Hepatocyte (in vitro differentiated cells): ENCODE measurements at regions not wholly inside any gene's neighbourhood (a gene's known extent, or its start where the extent isn't known, plus 50 kb on each side); places are given as distances from the start of the nearest gene placed in this dataset.

Experiments
- DNase-seq: peaks from one replicate; pipeline ENCODE4 v3.0.0-alpha.2; 2016; ENCODE audit warnings: low spot score
- H2AFZ ChIP-seq: fragments of 200-600 bp; sonication (generic); 2 replicates; pipeline ENCODE4 v1.6.0; 2016; ENCODE audit warnings: antibody characterized with exemption, mild to moderate bottlenecking
- H3K27ac ChIP-seq: fragments of 200-600 bp; sonication (generic); 2 replicates; pipeline ENCODE4 v1.5.1; 2016; ENCODE audit warnings: mild to moderate bottlenecking
- H3K27me3 ChIP-seq: fragments of 200-600 bp; sonication (generic); 2 replicates; pipeline ENCODE4 v1.6.1; 2016
- H3K36me3 ChIP-seq: fragments of 200-600 bp; sonication (generic); replicated peaks from 2 replicates; pipeline ENCODE4 v1.5.1; 2016; ENCODE audit warnings: low read depth; ENCODE audit not compliant: insufficient read depth
- H3K4me1 ChIP-seq: fragments of 200-600 bp; sonication (generic); 2 replicates; pipeline ENCODE4 v1.5.1; 2016; ENCODE audit warnings: mild to moderate bottlenecking, moderate library complexity; ENCODE audit not compliant: insufficient read depth
- H3K4me2 ChIP-seq: fragments of 200-600 bp; sonication (generic); 2 replicates; pipeline ENCODE4 v1.6.0; 2016
- H3K4me3 ChIP-seq: fragments of 200-600 bp; sonication (generic); 2 replicates; pipeline ENCODE4 v1.5.1; 2016; ENCODE audit warnings: mild to moderate bottlenecking
- H3K79me2 ChIP-seq: fragments of 200-600 bp; sonication (generic); 2 replicates; pipeline ENCODE4 v1.6.0; 2017; ENCODE audit warnings: mild to moderate bottlenecking
- H3K9me2 ChIP-seq: fragments of 200-600 bp; sonication (generic); replicated peaks from 2 replicates; pipeline ENCODE4 v1.6.0; 2017; ENCODE audit warnings: mild to moderate bottlenecking; ENCODE audit not compliant: insufficient read depth
- H3K9me3 ChIP-seq: fragments of 200-600 bp; sonication (generic); 2 replicates; pipeline ENCODE4 v1.5.1; 2016; ENCODE audit warnings: low read depth, mild to moderate bottlenecking
- H4K20me1 ChIP-seq: fragments of 200-600 bp; sonication (generic); 2 replicates; pipeline ENCODE4 v1.6.0; 2016; ENCODE audit warnings: mild to moderate bottlenecking; ENCODE audit not compliant: insufficient read depth, poor library complexity, severe bottlenecking
- EZH2 ChIP-seq: fragments of 200-600 bp; sonication (generic); IDR thresholded peaks from 2 replicates; pipeline ENCODE4 v1.6.1; 2016; ENCODE audit warnings: antibody characterized with exemption, mild to moderate bottlenecking, borderline replicate concordance
- EZH2phosphoT487 ChIP-seq: fragments of 200-600 bp; sonication (generic); IDR thresholded peaks from one replicate; pipeline ENCODE4 v1.6.1; 2018; ENCODE audit warnings: antibody characterized with exemption, mild to moderate bottlenecking, low read depth, moderate library complexity; ENCODE audit not compliant: unreplicated experiment, severe bottlenecking
- WGBS: methylation state at CpG from one replicate; pipeline ENCODE4 v1.1.6; 2016; ENCODE audit warnings: low lambda C conversion rate; ENCODE audit errors: missing lambda C conversion rate; 5-methylcytosine and 5-hydroxymethylcytosine counted together
- TF ChIP-seq, protein P1 (sequence below): fragments of 200-600 bp; sonication (generic); IDR thresholded peaks from 2 replicates; pipeline ENCODE4 v1.5.1; 2016; ENCODE audit warnings: antibody characterized with exemption, mild to moderate bottlenecking; ENCODE audit not compliant: poor library complexity

DNA sequence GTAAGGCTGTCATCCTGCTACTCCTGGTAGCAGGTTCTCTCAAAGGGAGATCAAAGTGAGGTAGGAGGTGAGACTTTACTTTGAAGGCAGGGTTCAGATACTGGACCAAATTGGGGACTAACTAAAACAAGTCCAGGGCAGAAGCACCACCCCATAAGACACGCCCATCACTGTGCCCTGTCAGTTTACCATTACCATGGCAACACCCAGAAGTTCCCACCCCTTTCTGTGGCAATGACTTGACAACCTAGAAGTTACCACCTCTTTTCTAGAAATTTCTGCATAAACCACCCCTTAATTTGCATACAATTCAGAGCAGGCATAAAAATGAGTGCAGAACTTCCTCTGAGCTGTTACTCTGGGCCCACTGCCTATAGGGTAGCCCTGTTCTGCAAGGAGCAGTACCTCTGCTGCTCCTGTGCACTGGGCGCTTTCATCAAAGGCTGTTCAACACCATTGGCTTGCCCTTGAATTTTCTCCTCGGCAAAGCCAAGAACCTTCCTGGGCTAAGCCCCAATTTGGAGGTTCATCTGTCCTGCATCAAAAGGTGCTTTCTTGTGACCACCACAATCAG lies 64.8 kb upstream of the MAX start:
- Histone ChIP-seq H3K9me3 (no peaks in the 10 kb centered on the region), H3K9me2 (no peaks in the 10 kb centered on the region), H3K79me2 (no peaks in the 10 kb centered on the region), H3K4me2 (no peak overlapping the region), H3K4me1 (peaks cover 4% of the 10 kb centered on the region), H3K27me3 (no peaks in the 10 kb centered on the region), H3K4me3 (no peak overlapping the region), H3K36me3 (no peaks in the 10 kb centered on the region), H4K20me1 (no peaks in the 10 kb centered on the region), H2AFZ (no peak overlapping the region), H3K27ac (no peak overlapping the region)
- TF ChIP-seq EZH2phosphoT487 (no peak), EZH2 (no peak)
- TF ChIP-seq, protein P1, sequence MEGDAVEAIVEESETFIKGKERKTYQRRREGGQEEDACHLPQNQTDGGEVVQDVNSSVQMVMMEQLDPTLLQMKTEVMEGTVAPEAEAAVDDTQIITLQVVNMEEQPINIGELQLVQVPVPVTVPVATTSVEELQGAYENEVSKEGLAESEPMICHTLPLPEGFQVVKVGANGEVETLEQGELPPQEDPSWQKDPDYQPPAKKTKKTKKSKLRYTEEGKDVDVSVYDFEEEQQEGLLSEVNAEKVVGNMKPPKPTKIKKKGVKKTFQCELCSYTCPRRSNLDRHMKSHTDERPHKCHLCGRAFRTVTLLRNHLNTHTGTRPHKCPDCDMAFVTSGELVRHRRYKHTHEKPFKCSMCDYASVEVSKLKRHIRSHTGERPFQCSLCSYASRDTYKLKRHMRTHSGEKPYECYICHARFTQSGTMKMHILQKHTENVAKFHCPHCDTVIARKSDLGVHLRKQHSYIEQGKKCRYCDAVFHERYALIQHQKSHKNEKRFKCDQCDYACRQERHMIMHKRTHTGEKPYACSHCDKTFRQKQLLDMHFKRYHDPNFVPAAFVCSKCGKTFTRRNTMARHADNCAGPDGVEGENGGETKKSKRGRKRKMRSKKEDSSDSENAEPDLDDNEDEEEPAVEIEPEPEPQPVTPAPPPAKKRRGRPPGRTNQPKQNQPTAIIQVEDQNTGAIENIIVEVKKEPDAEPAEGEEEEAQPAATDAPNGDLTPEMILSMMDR: no peak
- 79% methylated on average over 3 of the region's 3 CpGs for WGBS
- no peak for DNase-seq

DNA sequence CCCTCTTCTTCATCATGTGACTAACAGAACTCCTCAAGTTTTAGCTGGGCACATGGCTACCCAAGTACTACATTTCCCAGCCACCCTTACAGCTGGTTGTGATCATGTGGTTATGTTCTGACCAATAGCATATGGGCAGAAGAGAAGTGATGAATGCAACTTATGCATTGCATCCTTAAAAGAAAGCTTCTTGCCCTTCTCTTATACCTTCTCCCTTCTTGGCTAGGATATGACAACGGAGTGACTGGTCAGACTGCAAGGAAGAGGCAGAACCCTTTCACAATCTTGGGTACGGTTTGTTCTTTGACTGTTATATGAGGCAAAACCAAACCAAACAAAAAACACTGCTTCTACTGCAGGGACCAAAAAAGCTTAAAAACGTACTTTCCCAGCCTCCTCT lies 66.5 kb upstream of the MAX start:
- DNase-seq: no peak
- Histone ChIP-seq H3K4me1 (peaks cover 4% of the 10 kb centered on the region), H3K27me3 (no peaks in the 10 kb centered on the region), H3K4me2 (no peak overlapping the region), H3K4me3 (no peak overlapping the region), H3K36me3 (no peaks in the 10 kb centered on the region), H3K9me2 (no peaks in the 10 kb centered on the region), H2AFZ (no peak overlapping the region), H4K20me1 (no peaks in the 10 kb centered on the region), H3K79me2 (no peaks in the 10 kb centered on the region), H3K9me3 (no peaks in the 10 kb centered on the region), H3K27ac (no peak overlapping the region)
- TF ChIP-seq, protein P1: no peak
- TF ChIP-seq EZH2phosphoT487 (no peak), EZH2 (no peak)
- WGBS: 72% methylated on average over 3 of the region's 3 CpGs

DNA sequence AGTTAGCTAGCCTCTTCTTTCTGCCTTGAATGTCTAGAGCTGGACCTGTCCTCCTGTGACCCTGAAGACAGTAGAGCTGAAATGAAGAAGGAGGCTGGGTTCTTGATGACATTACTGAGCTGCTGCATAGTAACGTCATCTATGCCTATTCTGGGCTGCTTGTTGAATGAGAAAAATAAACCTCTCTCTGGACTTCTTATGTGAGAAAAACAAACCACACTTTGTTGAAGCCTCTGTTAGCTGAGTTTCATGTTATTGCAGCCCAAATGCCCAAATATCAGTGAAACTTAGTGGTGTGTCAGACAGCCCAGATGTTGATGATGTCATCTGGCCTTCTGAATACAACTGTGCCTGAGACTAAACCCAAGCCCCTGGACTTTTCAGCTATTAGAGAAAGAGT lies 67.0 kb upstream of the MAX start:
- H4K20me1 ChIP-seq: no peaks in the 10 kb centered on the region
- no peaks in the 10 kb centered on the region for H3K27me3 ChIP-seq
- WGBS: 80% methylated on average over 1 of the region's 1 CpG
- no peaks in the 10 kb centered on the region for H3K36me3 ChIP-seq
- DNase-seq: no peak
- no peak overlapping the region for H3K27ac ChIP-seq
- H3K79me2 ChIP-seq: no peaks in the 10 kb centered on the region
- TF ChIP-seq EZH2phosphoT487 (no peak), EZH2 (no peak)
- no peaks in the 10 kb centered on the region for H3K9me2 ChIP-seq
- H3K9me3 ChIP-seq: no peaks in the 10 kb centered on the region
- H3K4me1 ChIP-seq: peaks cover 4% of the 10 kb centered on the region
- no peak overlapping the region for H3K4me3 ChIP-seq
- H3K4me2 ChIP-seq: no peak overlapping the region
- H2AFZ ChIP-seq: no peak overlapping the region

DNA sequence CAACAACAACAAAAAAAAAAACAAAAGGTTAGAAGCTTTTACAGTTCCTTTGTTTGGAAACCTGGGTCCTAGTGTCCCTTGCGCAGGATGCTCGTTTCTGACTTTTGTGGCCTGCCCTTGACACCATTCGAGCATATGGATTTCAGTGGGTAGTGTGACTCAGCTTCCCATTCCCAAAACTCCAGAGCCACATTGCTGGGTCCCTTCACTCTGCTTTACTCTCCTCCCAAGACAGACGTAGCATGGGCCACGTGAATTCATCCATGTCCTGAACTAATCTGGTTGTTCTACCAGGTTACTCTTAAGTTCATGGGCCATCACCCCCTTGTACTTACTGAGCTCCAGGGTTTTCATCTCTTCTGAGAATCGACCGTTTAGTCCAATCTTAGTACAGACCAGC lies 68.0 kb upstream of the MAX start:
- WGBS: 68% methylated on average over 7 of the region's 7 CpGs
- Histone ChIP-seq H3K9me2 (no peaks in the 10 kb centered on the region), H4K20me1 (no peaks in the 10 kb centered on the region), H3K27me3 (no peaks in the 10 kb centered on the region), H3K4me1 (peaks cover 4% of the 10 kb centered on the region), H3K36me3 (no peaks in the 10 kb centered on the region), H3K4me3 (no peak overlapping the region), H2AFZ (peak overlapping the region; percentile 46), H3K9me3 (no peaks in the 10 kb centered on the region), H3K79me2 (no peaks in the 10 kb centered on the region), H3K4me2 (peak overlapping the region; percentile 72), H3K27ac (peak overlapping the region; percentile 44)
- DNase-seq: no peak
- no peak for TF ChIP-seq EZH2phosphoT487
- TF ChIP-seq, protein P1: no peak
- no peak for TF ChIP-seq EZH2
